Gastrocnemius medialis (tissue), 4 donors: ENCODE measurements at regions not wholly inside any gene's neighbourhood (a gene's known extent, or its start where the extent isn't known, plus 50 kb on each side); places are given as distances from the start of the nearest gene placed in this dataset.

Experiments used
- ATAC-seq, 2 donors: fragments of 150-250 bp; one replicate each; pipeline ENCODE4 v1.9.1; 2016
- DNase-seq, 2 donors: peaks; one replicate each; pipeline ENCODE4 v3.0.0-alpha.2; 2019
- H3K27ac ChIP-seq, 4 donors: fragments of 200-600 bp; sonication (generic); 1 replicate in 1 of 4; 2 replicates in 3 of 4; pipeline ENCODE4 v1.5.1; 2016 to 2018; ENCODE audit warnings: mild to moderate bottlenecking in 2 of 4, moderate library complexity in 1 of 4
- H3K27me3 ChIP-seq, 3 donors: fragments of 200-600 bp; sonication (generic) in 2 of 3; 1 replicate in 1 of 3; 2 replicates in 2 of 3; pipeline versions ENCODE4 v1.5.1 to v1.6.0; 2016 to 2019; ENCODE audit warnings: mild to moderate bottlenecking in 1 of 3, moderate library complexity in 1 of 3
- H3K36me3 ChIP-seq, 2 donors: fragments of 200-600 bp; sonication (generic) in 1 of 2; one replicate each; pipeline ENCODE4 v1.5.1; 2017 to 2018
- H3K4me1 ChIP-seq, 2 donors: fragments of 200-600 bp; sonication (generic) in 1 of 2; one replicate each; pipeline ENCODE4 v1.5.1; 2016 to 2017; ENCODE audit warnings: mild to moderate bottlenecking in 2 of 2
- H3K4me3 ChIP-seq, 4 donors: fragments of 200-600 bp; sonication (generic) in 3 of 4; 1 replicate in 1 of 4; 2 replicates in 3 of 4; pipeline ENCODE4 v1.5.1; 2016 to 2019; ENCODE audit warnings: mild to moderate bottlenecking in 2 of 4
- H3K9me3 ChIP-seq, 3 donors: fragments of 200-600 bp; sonication (generic) in 2 of 3; 1 replicate in 1 of 3; 2 replicates in 2 of 3; pipeline ENCODE4 v1.5.1; 2016 to 2019
- CTCF ChIP-seq, 5 experiments: fragments of 450-650 bp in 3 of 5; fragments of 200-600 bp in 2 of 5; sonication (generic) in 2 of 5; IDR thresholded peaks in 4 of 5; conservative IDR thresholded peaks in 1 of 5; 1 replicate in 4 of 5; 2 replicates in 1 of 5; pipeline ENCODE4 v1.5.1; 2016 to 2019; ENCODE audit warnings: antibody characterized with exemption in 5 of 5, mild to moderate bottlenecking in 3 of 5, moderate library complexity in 3 of 5
- POLR2A ChIP-seq, 2 donors: fragments of 450-650 bp; IDR thresholded peaks; one replicate each; pipeline ENCODE4 v1.6.1; 2017; ENCODE audit warnings: antibody characterized with exemption in 2 of 2, mild to moderate bottlenecking in 2 of 2, moderate library complexity in 2 of 2
- in situ Hi-C, 4 donors: fragments of 200-750 bp; cut with MboI; loops; one replicate each; pipeline versions ENCODE4 v1.15.0 to v1.8.0; 2017; ENCODE audit warnings: low sequenced_read_pairs in 4 of 4
- intact Hi-C: fragments of 100-400 bp; cut with DNase I; formaldehyde crosslinking; loops from one replicate; pipeline ENCODE4 v1.15.1; 2023; ENCODE audit warnings: low total_unique reads

- no peaks in the 10 kb centered on the region for H3K27me3 ChIP-seq
- TF ChIP-seq CTCF (IDR thresholded peaks at IDR 0.05 in 4 of 5, conservative IDR thresholded peaks at IDR 0.05 in 1 of 5) = no peak
- TF ChIP-seq POLR2A (IDR thresholded peaks at IDR 0.05) = no peak
- no peaks in the 10 kb centered on the region for H3K4me1 ChIP-seq
- no peak overlapping the region for H3K4me3 ChIP-seq
- in situ Hi-C loops (no loop called here), intact Hi-C loops (no loop called here)
- no peak overlapping the region for H3K27ac ChIP-seq
- ATAC-seq (no peak), DNase-seq (no peak)
- H3K9me3 ChIP-seq = no peaks in the 10 kb centered on the region
- H3K36me3 ChIP-seq = no peaks in the 10 kb centered on the region
Measured at GRCh38 chr5:30505014-30505886, 688.2 kb upstream of the CDH6 start.

- Histone ChIP-seq H3K9me3 (no peaks in the 10 kb centered on the region), H3K27ac (no peak overlapping the region), H3K27me3 (no peaks in the 10 kb centered on the region), H3K4me3 (no peak overlapping the region), H3K4me1 (no peaks in the 10 kb centered on the region), H3K36me3 (no peaks in the 10 kb centered on the region)
- in situ Hi-C loops (no loop called here), intact Hi-C loops (no loop called here)
- no peak for ATAC-seq
- no peak for DNase-seq
- TF ChIP-seq CTCF (IDR thresholded peaks at IDR 0.05 in 4 of 5, conservative IDR thresholded peaks at IDR 0.05 in 1 of 5) = no peak
- TF ChIP-seq POLR2A (IDR thresholded peaks at IDR 0.05) = no peak
Measured at GRCh38 chr5:30502277-30502676, 691.2 kb upstream of the CDH6 start.

- TF ChIP-seq CTCF (IDR thresholded peaks at IDR 0.05 in 4 of 5, conservative IDR thresholded peaks at IDR 0.05 in 1 of 5) = no peak
- no peak for TF ChIP-seq POLR2A (IDR thresholded peaks at IDR 0.05)
- ATAC-seq = no peak
- Histone ChIP-seq H3K4me1 (no peaks in the 10 kb centered on the region), H3K27ac (no peak overlapping the region), H3K36me3 (no peaks in the 10 kb centered on the region), H3K9me3 (no peaks in the 10 kb centered on the region), H3K27me3 (no peaks in the 10 kb centered on the region), H3K4me3 (no peak overlapping the region)
- intact Hi-C loops (no loop called here), in situ Hi-C loops (no loop called here)
- no peak for DNase-seq
Measured at GRCh38 chr5:30501065-30501464, 692.4 kb upstream of the CDH6 start.

GRCh38 chr5:30500513-30500912, 693.0 kb upstream of the CDH6 start:
- Histone ChIP-seq H3K9me3 (no peaks in the 10 kb centered on the region), H3K27ac (no peak overlapping the region), H3K27me3 (no peaks in the 10 kb centered on the region), H3K4me1 (no peaks in the 10 kb centered on the region), H3K4me3 (no peak overlapping the region), H3K36me3 (no peaks in the 10 kb centered on the region)
- DNase-seq = no peak
- TF ChIP-seq POLR2A (IDR thresholded peaks at IDR 0.05) (no peak), CTCF (IDR thresholded peaks at IDR 0.05 in 4 of 5, conservative IDR thresholded peaks at IDR 0.05 in 1 of 5) (no peak)
- intact Hi-C loops (no loop called here), in situ Hi-C loops (no loop called here)
- ATAC-seq = no peak
